HG03196 (cell line): ENCODE measurements at regions not wholly inside any gene's neighbourhood (a gene's known extent, or its start where the extent isn't known, plus 50 kb on each side); places are given as distances from the start of the nearest gene placed in this dataset.

Experiments
- ATAC-seq: cut with Tn5 transposase; IDR thresholded peaks from one replicate; pipeline ENCODE4 v1.9.1; 2021; ENCODE audit not compliant: unreplicated experiment

DNA sequence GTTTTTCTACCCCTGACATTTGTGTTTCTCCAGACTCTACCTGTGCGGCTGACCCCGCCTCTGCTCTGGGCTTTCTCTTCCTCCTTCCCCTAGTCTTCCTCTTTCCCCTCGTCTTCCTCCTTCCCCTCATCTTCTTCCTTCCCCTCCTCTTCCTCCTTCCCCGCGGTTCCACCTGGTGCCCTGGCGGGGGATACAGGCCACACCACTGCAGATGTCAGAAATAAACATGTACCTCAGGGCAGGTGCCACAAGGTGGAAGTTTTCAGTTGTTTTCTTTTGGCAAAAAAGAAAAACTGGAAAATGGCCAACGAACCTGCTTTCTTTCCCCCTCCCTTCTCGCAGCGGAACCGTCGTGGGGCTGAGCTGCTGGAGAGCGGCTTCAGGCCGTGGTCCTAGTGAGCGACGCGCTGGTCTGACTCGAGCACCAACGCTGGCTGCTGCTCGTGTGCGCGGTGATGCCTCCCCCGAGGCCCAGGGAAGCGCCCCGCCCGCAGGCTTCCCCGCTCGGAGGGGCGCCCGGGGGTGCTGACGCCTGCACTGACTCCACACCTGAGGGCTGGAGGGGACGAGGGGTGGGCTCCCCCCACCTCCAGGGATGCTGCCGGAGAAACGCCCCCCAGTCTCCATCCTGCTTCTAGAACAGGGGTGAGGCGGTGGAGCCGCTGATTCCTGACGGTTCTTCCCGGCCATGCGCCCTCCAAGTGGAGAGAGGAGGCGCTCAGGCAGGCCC lies 83.7 kb upstream of the ZNF516 start:
- no peak for ATAC-seq

GRCh38 chr18:76573325-76574025 lies 78.4 kb upstream of the ZNF516 start:
- no peak for ATAC-seq

DNA sequence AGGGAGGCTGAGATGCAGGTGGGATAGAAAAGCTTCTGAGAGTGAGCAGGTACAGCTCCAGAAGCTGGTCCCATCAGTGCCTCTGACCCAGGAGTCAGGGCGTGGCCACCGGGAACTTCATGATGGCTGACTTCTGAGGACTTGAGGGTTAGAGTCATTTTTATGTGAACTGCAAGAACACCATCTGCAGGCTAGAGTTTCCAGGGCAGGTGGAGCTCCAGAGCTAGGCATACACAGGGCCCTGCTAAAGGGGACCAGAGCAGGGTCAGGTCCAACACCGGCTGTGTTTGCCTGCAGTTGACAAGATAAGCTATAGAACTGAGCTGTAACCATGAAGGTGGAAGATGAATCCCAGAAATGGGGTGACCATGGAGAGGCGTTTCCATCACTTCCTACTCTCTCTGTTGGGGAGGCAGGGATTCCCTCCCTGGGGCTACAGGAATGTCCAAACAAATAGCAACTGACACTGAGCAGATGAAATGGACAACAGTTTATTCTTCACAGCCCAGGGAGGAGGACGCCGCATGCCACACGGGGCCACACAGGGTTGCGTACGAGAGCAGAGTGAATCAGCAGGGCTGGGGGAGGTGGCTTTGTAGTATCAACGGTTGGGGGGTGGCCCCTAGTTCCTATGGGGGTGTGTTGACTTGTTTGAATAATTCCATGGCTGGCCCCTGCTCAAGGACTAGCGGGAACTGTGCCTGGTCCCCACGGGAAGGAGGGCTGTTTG lies 77.6 kb upstream of the ZNF516 start:
- no peak for ATAC-seq

- no peak for ATAC-seq
These were observed 76.6 kb upstream of the ZNF516 start for GRCh38 chr18:76571689-76572088.

DNA sequence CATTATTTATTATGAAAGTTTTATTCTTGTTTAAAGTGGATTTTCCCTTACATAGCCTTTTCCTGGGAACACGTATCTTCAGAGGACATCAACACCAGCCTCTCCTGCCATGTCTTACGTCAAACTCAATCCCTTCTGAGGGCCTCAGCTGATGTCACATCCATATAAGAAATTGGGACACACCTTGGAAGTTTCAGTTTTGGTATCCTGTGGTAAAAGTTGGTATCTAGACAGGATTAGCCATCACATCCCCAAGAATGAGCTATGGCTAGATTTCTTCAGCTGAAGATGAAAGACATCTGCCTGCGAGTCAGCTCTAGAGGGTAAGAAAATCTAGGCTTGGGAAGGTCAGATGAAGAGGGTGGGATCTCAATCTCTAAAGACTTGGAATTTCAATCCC lies 75.8 kb upstream of the ZNF516 start:
- no peak for ATAC-seq

DNA sequence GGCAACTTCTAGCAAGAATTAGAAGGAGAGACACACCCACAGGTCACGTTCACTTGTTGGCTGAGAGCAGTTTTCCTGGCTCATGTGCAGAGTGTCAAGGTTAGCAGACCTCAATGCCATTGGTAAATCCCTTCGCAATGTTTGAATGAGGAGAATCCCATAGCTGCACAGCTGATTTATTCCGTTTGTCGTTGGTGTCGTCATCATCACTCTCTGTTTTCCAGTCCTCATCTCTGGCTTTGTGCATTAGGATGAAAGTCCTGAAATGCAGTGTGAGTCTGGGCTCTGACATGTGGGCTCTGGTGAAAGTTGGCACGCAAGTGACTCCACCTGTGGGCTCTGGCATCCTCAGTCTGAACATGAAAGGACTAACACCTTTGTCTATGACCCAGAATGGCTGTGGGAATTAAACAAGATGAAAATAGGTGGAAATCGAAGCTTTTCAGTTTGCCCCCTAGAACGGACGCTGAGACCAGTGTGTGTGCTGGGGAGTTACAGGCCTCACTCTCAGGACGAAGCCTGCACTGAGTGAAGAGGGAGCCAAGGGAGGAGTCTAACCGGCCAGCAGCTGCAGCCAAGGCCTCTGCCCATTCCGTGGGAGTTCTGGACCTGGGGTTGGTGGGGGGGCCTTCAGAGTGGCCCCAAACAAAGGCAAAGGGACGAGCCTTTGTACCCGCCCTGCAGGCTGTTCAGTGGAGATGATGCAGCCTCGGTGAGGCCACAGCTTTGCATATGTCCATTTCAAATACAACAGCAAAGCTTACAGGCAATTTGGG lies 74.8 kb upstream of the ZNF516 start:
- no peak for ATAC-seq

- ATAC-seq, result no peak
These were observed 73.7 kb upstream of the ZNF516 start for GRCh38 chr18:76568731-76569130.

DNA sequence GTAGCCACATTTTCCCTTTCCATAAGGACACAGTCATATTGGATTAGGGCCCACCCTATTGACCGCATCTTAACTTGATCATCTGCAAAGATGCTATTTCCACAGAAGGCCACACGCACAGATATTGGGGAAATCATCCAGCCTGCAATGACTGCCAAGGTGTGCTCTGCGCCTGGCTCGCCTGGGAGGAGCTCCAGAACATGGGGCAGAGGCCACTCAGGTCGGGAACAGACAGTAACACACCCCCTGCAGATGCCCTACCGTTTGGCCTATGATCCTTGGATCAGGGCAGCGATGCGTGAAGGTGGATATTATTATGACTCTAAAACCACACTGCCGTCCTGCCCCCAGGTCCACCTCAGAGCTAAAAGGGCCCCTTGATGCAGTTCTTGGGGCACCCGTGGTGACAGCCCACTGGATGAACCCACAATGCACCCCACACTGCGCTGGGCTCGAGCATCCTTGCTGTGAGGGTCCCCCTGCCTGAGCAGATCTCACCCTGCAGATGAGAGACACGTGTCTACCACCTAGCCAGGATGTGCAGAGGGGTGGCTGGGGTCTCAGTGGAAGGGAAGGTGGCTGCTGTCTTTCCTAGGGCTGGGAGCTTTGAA lies 72.9 kb upstream of the ZNF516 start:
- no peak for ATAC-seq

DNA sequence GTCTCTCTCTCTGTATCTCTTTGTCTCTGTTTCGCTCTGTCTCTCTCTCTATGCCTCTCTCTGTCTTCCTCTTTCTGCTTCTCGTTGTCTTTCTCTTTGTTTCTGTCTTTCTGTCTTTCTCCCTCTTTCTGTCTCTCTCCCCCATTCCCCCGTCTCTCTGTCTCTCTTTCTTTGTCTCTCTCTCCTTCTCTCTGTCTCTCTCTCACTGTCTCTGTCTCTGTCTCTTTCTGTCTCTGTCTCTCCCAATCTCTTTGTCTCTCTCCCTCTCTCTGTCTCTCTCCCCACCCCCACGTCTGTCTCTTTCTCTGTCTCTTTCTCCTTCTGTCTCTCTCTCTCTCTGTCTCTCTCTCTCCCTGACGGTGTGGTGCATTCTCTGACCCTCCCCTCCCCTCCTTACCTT lies 71.9 kb upstream of the ZNF516 start:
- no peak for ATAC-seq

GRCh38 chr18:76565238-76566173 lies 70.5 kb upstream of the ZNF516 start:
- no peak for ATAC-seq

DNA sequence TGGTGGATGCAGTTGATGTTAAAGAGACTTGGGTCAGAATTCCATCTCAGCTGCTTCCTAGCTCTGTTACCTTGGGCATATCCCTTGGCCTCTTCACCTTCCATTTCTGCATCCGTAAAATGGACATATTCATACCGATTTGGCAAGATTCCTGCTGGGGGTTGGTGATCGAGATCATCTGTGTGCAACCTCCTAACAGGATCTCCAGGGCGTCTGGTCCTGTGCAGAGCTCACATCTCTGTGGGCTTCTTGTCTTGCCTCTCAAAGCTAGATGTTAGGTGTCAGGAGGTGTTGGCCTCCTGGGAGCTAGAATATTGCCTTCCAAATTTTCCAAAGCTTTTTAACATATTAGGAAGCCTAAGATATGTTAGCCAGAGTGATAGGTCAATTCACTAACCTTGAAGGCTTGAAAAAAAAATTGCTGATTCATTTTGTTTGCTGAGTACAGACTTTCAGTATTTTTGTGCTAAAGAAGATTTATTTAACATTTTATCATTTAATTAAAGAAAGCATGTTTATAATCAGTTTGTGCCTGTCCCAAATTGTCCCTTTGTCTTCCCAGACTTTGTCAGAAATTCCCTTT lies 69.7 kb upstream of the ZNF516 start:
- ATAC-seq, result no peak

DNA sequence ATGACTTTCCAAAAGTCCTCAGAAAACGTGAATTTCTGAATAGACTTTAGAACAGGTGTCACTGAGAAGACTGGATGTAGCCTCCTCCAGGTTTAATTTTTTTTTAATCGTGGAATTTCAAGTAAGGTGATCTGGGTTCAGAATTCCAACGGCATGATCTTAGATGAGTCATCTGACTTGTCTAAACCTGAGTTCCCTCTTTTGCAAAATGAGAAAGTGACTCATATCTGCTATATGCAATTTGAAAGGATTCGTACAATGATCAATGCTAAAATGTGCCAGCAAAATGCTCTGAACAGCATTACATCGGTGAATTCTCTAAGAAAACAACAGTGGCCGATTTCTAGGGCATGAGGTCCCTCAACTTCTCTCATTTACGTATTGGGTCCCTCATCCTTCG lies 69.1 kb upstream of the ZNF516 start:
- ATAC-seq, result no peak

DNA sequence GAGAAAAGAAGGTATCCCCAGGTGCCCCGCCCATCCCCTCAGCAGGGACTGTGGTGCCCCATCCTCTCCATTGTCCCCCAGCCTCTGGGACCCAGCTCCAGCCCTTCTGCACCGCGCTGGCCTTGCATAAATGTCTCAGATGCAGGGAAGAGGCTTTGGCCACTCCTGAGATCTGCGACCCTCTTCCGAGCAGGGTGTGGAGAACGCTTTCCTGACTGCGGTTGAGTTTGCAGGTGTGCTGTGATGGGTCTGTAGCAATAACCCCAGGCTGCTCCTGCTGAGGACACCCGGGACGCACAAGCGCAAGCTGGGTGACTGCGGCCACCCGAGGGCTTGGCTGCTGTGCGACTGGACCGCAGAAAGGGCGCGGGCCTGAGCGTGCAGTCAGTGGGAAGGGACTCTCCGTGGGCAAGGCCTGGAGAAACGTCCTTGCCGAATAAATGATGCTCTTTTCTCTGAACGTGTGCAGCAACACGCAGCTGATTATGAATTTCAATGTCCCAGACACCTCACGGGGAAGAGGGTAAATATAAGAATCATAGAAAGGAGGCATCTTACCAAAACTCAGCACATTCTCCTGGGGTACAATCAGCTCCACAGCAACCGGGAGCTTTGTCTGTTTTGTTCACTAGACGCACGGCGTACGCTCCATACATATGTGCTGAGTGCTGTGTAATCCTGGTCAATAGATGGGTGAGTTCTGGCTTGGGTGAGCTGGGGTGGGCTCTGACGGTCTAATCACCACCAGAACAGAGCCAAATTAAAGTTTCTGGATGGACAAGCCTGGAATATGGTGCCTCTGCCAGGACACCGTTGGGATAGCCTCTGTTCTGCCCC lies 67.5 kb upstream of the ZNF516 start:
- no peak for ATAC-seq

GRCh38 chr18:76558881-76559667 lies 64.0 kb upstream of the ZNF516 start:
- no peak for ATAC-seq

GRCh38 chr18:76557026-76557575 lies 62.1 kb upstream of the ZNF516 start:
- no peak for ATAC-seq

DNA sequence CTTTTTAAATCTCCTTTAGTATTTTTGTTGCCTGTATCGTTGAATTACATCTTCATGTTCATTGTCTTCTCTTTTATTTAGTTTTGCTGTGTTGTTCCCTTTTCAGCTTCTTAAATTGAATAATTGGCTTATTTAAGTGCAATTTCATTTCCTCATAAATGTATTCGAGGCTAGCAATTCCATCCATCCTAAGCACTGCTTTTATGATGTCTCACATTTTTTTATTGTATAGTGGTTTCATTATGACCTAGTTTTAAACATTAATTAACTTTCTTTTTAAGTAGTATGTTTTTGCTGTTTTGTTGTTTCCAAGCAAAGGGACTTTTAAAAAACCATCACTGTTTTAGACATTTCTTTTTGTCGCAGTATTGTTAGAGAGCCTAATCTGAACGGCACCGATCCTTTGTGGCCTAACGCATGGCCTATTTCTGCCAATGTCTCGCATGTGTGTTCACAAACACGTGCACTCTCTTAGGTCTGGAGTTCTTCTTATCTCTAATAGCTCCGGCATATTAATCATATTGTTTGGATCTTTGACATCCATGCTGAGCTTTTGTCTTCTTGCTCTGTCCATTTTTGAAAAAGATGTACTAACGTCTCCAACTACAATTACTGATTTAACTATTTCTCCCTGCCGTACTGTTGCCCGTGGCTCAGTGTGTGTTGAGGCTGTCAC lies 59.6 kb upstream of the ZNF516 start:
- no peak for ATAC-seq
